ENCODE measurements at regions not wholly inside any gene's neighbourhood (a gene's known extent, or its start where the extent isn't known, plus 50 kb on each side); places are given as distances from the start of the nearest gene placed in this dataset.

DNA sequence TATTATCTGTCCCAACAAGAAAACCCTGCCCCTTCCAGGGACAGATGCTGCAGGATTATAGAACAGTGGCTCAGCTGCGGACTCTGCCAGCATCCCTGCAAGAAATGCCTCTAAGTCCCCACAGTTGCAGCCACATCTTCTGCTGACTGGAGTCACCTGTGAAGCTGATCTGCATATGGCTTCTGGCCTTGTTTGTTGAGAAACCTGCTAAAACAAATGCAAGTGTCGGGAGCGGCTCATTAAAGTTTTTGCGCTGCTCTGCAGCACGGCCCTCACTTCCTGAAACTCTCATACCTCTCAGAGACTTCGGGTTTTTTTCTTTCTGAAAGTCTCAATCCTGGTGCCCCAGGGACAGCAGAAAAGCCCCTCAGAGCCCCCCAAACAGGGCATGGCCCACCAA, 725.0 kb downstream of the UQCRFS1 start:
- TF ChIP-seq, protein P1, sequence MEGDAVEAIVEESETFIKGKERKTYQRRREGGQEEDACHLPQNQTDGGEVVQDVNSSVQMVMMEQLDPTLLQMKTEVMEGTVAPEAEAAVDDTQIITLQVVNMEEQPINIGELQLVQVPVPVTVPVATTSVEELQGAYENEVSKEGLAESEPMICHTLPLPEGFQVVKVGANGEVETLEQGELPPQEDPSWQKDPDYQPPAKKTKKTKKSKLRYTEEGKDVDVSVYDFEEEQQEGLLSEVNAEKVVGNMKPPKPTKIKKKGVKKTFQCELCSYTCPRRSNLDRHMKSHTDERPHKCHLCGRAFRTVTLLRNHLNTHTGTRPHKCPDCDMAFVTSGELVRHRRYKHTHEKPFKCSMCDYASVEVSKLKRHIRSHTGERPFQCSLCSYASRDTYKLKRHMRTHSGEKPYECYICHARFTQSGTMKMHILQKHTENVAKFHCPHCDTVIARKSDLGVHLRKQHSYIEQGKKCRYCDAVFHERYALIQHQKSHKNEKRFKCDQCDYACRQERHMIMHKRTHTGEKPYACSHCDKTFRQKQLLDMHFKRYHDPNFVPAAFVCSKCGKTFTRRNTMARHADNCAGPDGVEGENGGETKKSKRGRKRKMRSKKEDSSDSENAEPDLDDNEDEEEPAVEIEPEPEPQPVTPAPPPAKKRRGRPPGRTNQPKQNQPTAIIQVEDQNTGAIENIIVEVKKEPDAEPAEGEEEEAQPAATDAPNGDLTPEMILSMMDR (IDR thresholded peaks at IDR 0.05; ENCODE audit: low read depth, low read length) = no peak
- TF ChIP-seq, protein P2, sequence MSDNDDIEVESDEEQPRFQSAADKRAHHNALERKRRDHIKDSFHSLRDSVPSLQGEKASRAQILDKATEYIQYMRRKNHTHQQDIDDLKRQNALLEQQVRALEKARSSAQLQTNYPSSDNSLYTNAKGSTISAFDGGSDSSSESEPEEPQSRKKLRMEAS (IDR thresholded peaks at IDR 0.05; ENCODE audit: low read depth, low read length) = no peak
